ENCODE measurements at regions not wholly inside any gene's neighbourhood (a gene's known extent, or its start where the extent isn't known, plus 50 kb on each side); places are given as distances from the start of the nearest gene placed in this dataset.

DNA sequence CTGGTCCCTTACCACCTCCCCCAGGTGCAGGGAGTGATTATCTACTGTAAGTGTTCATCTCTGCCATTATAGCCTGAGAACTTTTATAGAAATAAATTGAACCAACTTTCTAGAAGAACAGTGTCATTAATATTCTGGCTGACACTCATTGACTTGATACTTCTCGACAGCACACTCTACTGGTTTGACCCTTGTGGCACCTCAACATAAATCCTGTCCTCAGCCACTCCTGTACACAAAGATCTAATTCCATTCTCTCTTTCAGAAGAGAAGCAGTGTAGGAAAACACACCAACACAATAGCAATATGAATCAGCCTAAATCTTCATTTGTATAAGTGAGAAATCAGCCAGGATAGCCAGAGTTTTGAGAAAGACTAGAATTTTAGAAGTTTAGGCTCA, 417.7 kb downstream of the TAF11L14 start:
- Histone ChIP-seq H2BK5ac (ENCODE audit: insufficient read length, low read length) (no peak overlapping the region), H2BK12ac (ENCODE audit: insufficient read length, low read depth, low read length) (no peak overlapping the region), H3K9me3 (ENCODE audit: control insufficient read depth, low read depth, low read length) (no peaks in the 10 kb centered on the region), H4K20me1 (ENCODE audit: control insufficient read depth, insufficient read depth, insufficient read length) (no peaks in the 10 kb centered on the region), H3K23ac (ENCODE audit: insufficient read length, low read depth, low read length) (no peak overlapping the region), H2AK5ac (ENCODE audit: insufficient read length, low read length) (no peak overlapping the region), H3K23me2 (ENCODE audit: insufficient read length, low read depth, low read length, poor library complexity, severe bottlenecking) (no peaks in the 10 kb centered on the region), H4K91ac (ENCODE audit: insufficient read length, low read depth, low read length) (no peak overlapping the region), H3K4me2 (ENCODE audit: insufficient read depth, insufficient read length, low read length) (no peak overlapping the region), H3T11ph (ENCODE audit: low read length) (no peak overlapping the region), H4K8ac (replicated peaks; ENCODE audit: insufficient read length, low read depth, low read length) (no peak overlapping the region), H3K4me1 (ENCODE audit: insufficient read depth, low read length) (no peaks in the 10 kb centered on the region), H2BK120ac (ENCODE audit: low read depth, low read length, poor library complexity, severe bottlenecking) (no peak overlapping the region), H3K56ac (ENCODE audit: insufficient read length, low read depth, low read length) (no peak overlapping the region), H2BK20ac (ENCODE audit: low read depth, low read length, poor library complexity, severe bottlenecking) (no peak overlapping the region), H3K9ac (ENCODE audit: extremely low read depth, insufficient read length, low read length) (no peak overlapping the region), H2BK15ac (ENCODE audit: low read depth, low read length) (no peak overlapping the region), H3K27me3 (ENCODE audit: insufficient read depth, low read length) (no peaks in the 10 kb centered on the region), H2AFZ (ENCODE audit: low read length) (no peak overlapping the region), H3K79me1 (ENCODE audit: insufficient read depth, low read depth, low read length, poor library complexity, severe bottlenecking) (no peaks in the 10 kb centered on the region), H3K18ac (ENCODE audit: insufficient read length, low read depth, low read length) (no peak overlapping the region), H3K4ac (ENCODE audit: low read depth, low read length) (no peak overlapping the region), H3K27ac (ENCODE audit: insufficient read length, low read depth, low read length) (no peak overlapping the region), H3K79me2 (ENCODE audit: insufficient read depth, low read length) (no peaks in the 10 kb centered on the region), H4K5ac (ENCODE audit: insufficient read length, low read depth, low read length) (no peak overlapping the region), H3K14ac (ENCODE audit: insufficient read depth, low read length) (no peak overlapping the region)
- H3K4me1 Mint-ChIP-seq, result no peaks in the 10 kb centered on the region
- H3K27me3 Mint-ChIP-seq (ENCODE audit: low read depth), result no peaks in the 10 kb centered on the region
- no peak overlapping the region for H3K4me3 Mint-ChIP-seq
- no peaks in the 10 kb centered on the region for H3K9me3 Mint-ChIP-seq
- H3K27ac Mint-ChIP-seq, result no peak overlapping the region
- TF ChIP-seq, protein P1, sequence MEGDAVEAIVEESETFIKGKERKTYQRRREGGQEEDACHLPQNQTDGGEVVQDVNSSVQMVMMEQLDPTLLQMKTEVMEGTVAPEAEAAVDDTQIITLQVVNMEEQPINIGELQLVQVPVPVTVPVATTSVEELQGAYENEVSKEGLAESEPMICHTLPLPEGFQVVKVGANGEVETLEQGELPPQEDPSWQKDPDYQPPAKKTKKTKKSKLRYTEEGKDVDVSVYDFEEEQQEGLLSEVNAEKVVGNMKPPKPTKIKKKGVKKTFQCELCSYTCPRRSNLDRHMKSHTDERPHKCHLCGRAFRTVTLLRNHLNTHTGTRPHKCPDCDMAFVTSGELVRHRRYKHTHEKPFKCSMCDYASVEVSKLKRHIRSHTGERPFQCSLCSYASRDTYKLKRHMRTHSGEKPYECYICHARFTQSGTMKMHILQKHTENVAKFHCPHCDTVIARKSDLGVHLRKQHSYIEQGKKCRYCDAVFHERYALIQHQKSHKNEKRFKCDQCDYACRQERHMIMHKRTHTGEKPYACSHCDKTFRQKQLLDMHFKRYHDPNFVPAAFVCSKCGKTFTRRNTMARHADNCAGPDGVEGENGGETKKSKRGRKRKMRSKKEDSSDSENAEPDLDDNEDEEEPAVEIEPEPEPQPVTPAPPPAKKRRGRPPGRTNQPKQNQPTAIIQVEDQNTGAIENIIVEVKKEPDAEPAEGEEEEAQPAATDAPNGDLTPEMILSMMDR (conservative IDR thresholded peaks at IDR 0.05), result no peak
- DNase-seq, result no peak
- WGBS (ENCODE audit: extremely low coverage, insufficient read length, low lambda C conversion rate), result no CpG with 5 or more reads among the region's 1 CpG
- H3K36me3 Mint-ChIP-seq (ENCODE audit: insufficient read depth in 1 of 3, low read depth in 3 of 3), result no peaks in the 10 kb centered on the region

All from H9 (cell line).